ENCODE measurements at regions not wholly inside any gene's neighbourhood (a gene's known extent, or its start where the extent isn't known, plus 50 kb on each side); places are given as distances from the start of the nearest gene placed in this dataset.

DNA sequence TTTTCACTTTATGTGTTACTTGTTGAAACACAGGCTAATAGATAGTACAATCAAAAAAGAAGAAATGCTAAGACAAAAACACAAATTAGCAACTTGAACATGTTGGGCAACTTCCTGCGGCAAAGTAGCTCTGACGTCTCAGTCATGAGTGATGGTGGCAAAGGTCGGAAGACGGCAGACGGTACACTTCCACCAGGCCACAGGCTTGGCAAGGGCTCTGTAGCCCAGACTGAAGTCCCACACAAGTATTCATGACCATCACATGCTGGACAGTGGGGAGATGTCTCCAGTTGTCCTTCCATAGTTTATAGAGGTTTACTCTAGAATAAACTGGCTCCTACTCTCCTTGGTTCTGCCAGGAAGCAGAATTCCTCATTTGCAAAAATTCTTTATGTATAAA lies 831.3 kb downstream of the MTRR start:
- TF ChIP-seq RAD21 (IDR thresholded peaks at IDR 0.05; ENCODE audit: low read depth) = no peak
- TF ChIP-seq, protein P1, sequence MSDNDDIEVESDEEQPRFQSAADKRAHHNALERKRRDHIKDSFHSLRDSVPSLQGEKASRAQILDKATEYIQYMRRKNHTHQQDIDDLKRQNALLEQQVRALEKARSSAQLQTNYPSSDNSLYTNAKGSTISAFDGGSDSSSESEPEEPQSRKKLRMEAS (IDR thresholded peaks at IDR 0.05) = no peak
